ENCODE measurements at regions not wholly inside any gene's neighbourhood (a gene's known extent, or its start where the extent isn't known, plus 50 kb on each side); places are given as distances from the start of the nearest gene placed in this dataset.

GRCh38 chr15:53416219-53416940 is 343.1 kb downstream of the WDR72 start:
- no peak overlapping the region for H3K27ac Mint-ChIP-seq (ENCODE audit: unreplicated experiment)
- H3K27me3 Mint-ChIP-seq (ENCODE audit: unreplicated experiment), result no peaks in the 10 kb centered on the region
- intact Hi-C loops (cut with micrococcal nuclease; ENCODE audit: unreplicated experiment), result no loop called here
- no peak for TF ChIP-seq CTCF (IDR thresholded peaks at IDR 0.05; ENCODE audit: unreplicated experiment)
- CTCF ChIA-PET, result interaction anchor here (0.6 kb wide), 1 partner anchor 983 kb away, joined by 5 read pairs; no protein-coding TSS in a partner anchor
- H3K4me1 Mint-ChIP-seq (ENCODE audit: low read depth, unreplicated experiment), result no peaks in the 10 kb centered on the region
- no peaks in the 10 kb centered on the region for H3K9me3 Mint-ChIP-seq (ENCODE audit: low read depth, unreplicated experiment)
- DNase-seq, result no peak
- no peak overlapping the region for H3K4me3 Mint-ChIP-seq (ENCODE audit: low read depth, unreplicated experiment)
- BruUV-seq (replicated peaks), result no TSS peak
- H3K36me3 Mint-ChIP-seq (ENCODE audit: insufficient read depth, unreplicated experiment), result no peaks in the 10 kb centered on the region

- Mint-ChIP-seq H3K27me3 (ENCODE audit: unreplicated experiment) (no peaks in the 10 kb centered on the region), H3K27ac (ENCODE audit: unreplicated experiment) (no peak overlapping the region), H3K4me3 (ENCODE audit: low read depth, unreplicated experiment) (no peak overlapping the region), H3K36me3 (ENCODE audit: insufficient read depth, unreplicated experiment) (no peaks in the 10 kb centered on the region), H3K4me1 (ENCODE audit: low read depth, unreplicated experiment) (no peaks in the 10 kb centered on the region), H3K9me3 (ENCODE audit: low read depth, unreplicated experiment) (peaks cover 3% of the 10 kb centered on the region)
- CTCF ChIA-PET, result no interaction called here
- no peak for TF ChIP-seq CTCF (IDR thresholded peaks at IDR 0.05; ENCODE audit: unreplicated experiment)
- no peak for DNase-seq
- no TSS peak for BruUV-seq (replicated peaks)
- intact Hi-C loops (cut with micrococcal nuclease; ENCODE audit: unreplicated experiment), result no loop called here
These were observed 345.3 kb downstream of the WDR72 start for GRCh38 chr15:53414167-53414566.

- H3K36me3 Mint-ChIP-seq (ENCODE audit: insufficient read depth, unreplicated experiment), result no peaks in the 10 kb centered on the region
- no peak overlapping the region for H3K4me3 Mint-ChIP-seq (ENCODE audit: low read depth, unreplicated experiment)
- peaks cover 3% of the 10 kb centered on the region for H3K9me3 Mint-ChIP-seq (ENCODE audit: low read depth, unreplicated experiment)
- DNase-seq, result no peak
- CTCF ChIA-PET, result no interaction called here
- no peaks in the 10 kb centered on the region for H3K27me3 Mint-ChIP-seq (ENCODE audit: unreplicated experiment)
- H3K4me1 Mint-ChIP-seq (ENCODE audit: low read depth, unreplicated experiment), result no peaks in the 10 kb centered on the region
- no peak overlapping the region for H3K27ac Mint-ChIP-seq (ENCODE audit: unreplicated experiment)
- intact Hi-C loops (cut with micrococcal nuclease; ENCODE audit: unreplicated experiment), result no loop called here
- BruUV-seq (replicated peaks), result no TSS peak
- no peak for TF ChIP-seq CTCF (IDR thresholded peaks at IDR 0.05; ENCODE audit: unreplicated experiment)
These were observed 346.9 kb downstream of the WDR72 start for GRCh38 chr15:53412542-53412941.

GRCh38 chr15:53404930-53405493 is 354.5 kb downstream of the WDR72 start:
- Mint-ChIP-seq H3K27ac (ENCODE audit: unreplicated experiment) (no peak overlapping the region), H3K4me3 (ENCODE audit: low read depth, unreplicated experiment) (no peak overlapping the region), H3K9me3 (ENCODE audit: low read depth, unreplicated experiment) (peaks cover 2% of the 10 kb centered on the region), H3K36me3 (ENCODE audit: insufficient read depth, unreplicated experiment) (no peaks in the 10 kb centered on the region), H3K4me1 (ENCODE audit: low read depth, unreplicated experiment) (no peaks in the 10 kb centered on the region), H3K27me3 (ENCODE audit: unreplicated experiment) (no peaks in the 10 kb centered on the region)
- CTCF ChIA-PET, result no interaction called here
- no peak for TF ChIP-seq CTCF (IDR thresholded peaks at IDR 0.05; ENCODE audit: unreplicated experiment)
- no TSS peak for BruUV-seq (replicated peaks)
- intact Hi-C loops (cut with micrococcal nuclease; ENCODE audit: unreplicated experiment), result no loop called here
- no peak for DNase-seq
